T-cell (primary cell): ENCODE measurements at regions not wholly inside any gene's neighbourhood (a gene's known extent, or its start where the extent isn't known, plus 50 kb on each side); places are given as distances from the start of the nearest gene placed in this dataset.

ENCODE experiments used
- ATAC-seq, 4 experiments: fragments of 200-7000 bp in 3 of 4; fragments of 150-1000 bp in 1 of 4; cut with Tn5 transposase; replicated peaks in 1 of 4; 1 replicate in 3 of 4; 2 replicates in 1 of 4; pipeline ENCODE4 v1.10.0; 2021; ENCODE audit warnings: moderate library complexity in 3 of 4, mild to moderate bottlenecking in 2 of 4, moderate number of reproducible peaks in 1 of 4
- CTCF ChIA-PET, 2 donors: fragments of 300-600 bp; sonication (Branson Sonifier 250); formaldehyde crosslinking; loops; one replicate each; lab custom pipeline; 2022; ENCODE audit warnings: antibody characterized with exemption in 2 of 2; lab: Charles Lee
- POLR2A ChIA-PET, 2 donors: fragments of 300-600 bp; sonication (Branson Sonifier 250); formaldehyde crosslinking; loops; one replicate each; lab custom pipeline; 2022; ENCODE audit warnings: antibody characterized with exemption in 2 of 2; lab: Charles Lee
- DNase-seq, 35 experiments: peaks; one replicate each; pipeline versions ENCODE4 v3.0.0 to v3.0.0-alpha.2; 2013 to 2023
- H3K27ac ChIP-seq: one replicate; pipeline ENCODE4 v1.5.1; 2013; ENCODE audit warnings: low read length
- H3K27me3 ChIP-seq, 2 experiments: replicated peaks in 1 of 2; 1 replicate in 1 of 2; 2 replicates in 1 of 2; pipeline versions ENCODE4 v1.6.1 to v1.7.0; 2013; ENCODE audit warnings: low read length in 1 of 2, mixed read lengths in 1 of 2; ENCODE audit not compliant: control insufficient read depth in 2 of 2, insufficient read depth in 2 of 2; ENCODE audit errors: extremely low read depth in 1 of 2
- H3K36me3 ChIP-seq, 2 donors: 1 replicate in 1 of 2; 2 replicates in 1 of 2; pipeline versions ENCODE4 v1.6.1 to v1.7.0; 2013; ENCODE audit warnings: low read length in 1 of 2; ENCODE audit not compliant: control insufficient read depth in 2 of 2, insufficient read depth in 1 of 2; ENCODE audit errors: extremely low read depth in 1 of 2
- H3K4me1 ChIP-seq, 2 experiments: 1 replicate in 1 of 2; 2 replicates in 1 of 2; pipeline versions ENCODE4 v1.6.1 to v1.7.0; 2013; ENCODE audit warnings: low read length in 2 of 2, mixed read lengths in 1 of 2; ENCODE audit not compliant: insufficient read depth in 2 of 2, control insufficient read depth in 1 of 2; ENCODE audit errors: extremely low read depth in 1 of 2
- H3K4me3 ChIP-seq, 2 donors: 1 replicate in 1 of 2; 2 replicates in 1 of 2; pipeline versions ENCODE4 v1.5.1 to v1.7.0; 2013; ENCODE audit warnings: mild to moderate bottlenecking in 2 of 2, low read length in 1 of 2, moderate library complexity in 1 of 2; ENCODE audit not compliant: control insufficient read depth in 1 of 2; ENCODE audit errors: extremely low read depth in 1 of 2
- H3K9me3 ChIP-seq: 2 replicates; pipeline ENCODE4 v1.7.0; 2013
- H3K27ac Mint-ChIP-seq, 2 donors: one replicate each; pipeline ENCODE4 v1.8.0; 2020 to 2021; ENCODE audit warnings: mild to moderate bottlenecking in 2 of 2, mixed read lengths in 2 of 2
- H3K27me3 Mint-ChIP-seq, 2 donors: one replicate each; pipeline ENCODE4 v1.8.0; 2021 to 2022; ENCODE audit warnings: mixed read lengths in 2 of 2
- H3K36me3 Mint-ChIP-seq: one replicate; pipeline ENCODE4 v1.8.0; 2021; ENCODE audit warnings: mixed read lengths
- H3K4me1 Mint-ChIP-seq, 3 donors: one replicate each; pipeline ENCODE4 v1.8.0; 2020 to 2022; ENCODE audit warnings: mixed read lengths in 3 of 3, mild to moderate bottlenecking in 1 of 3
- H3K4me3 Mint-ChIP-seq, 3 donors: one replicate each; pipeline ENCODE4 v1.8.0; 2020 to 2022; ENCODE audit warnings: mild to moderate bottlenecking in 3 of 3, mixed read lengths in 3 of 3, moderate library complexity in 3 of 3
- H3K9me3 Mint-ChIP-seq, 3 donors: one replicate each; pipeline ENCODE4 v1.8.0; 2020 to 2022; ENCODE audit warnings: mixed read lengths in 3 of 3
- WGBS: methylation state at CpG from one replicate; pipeline ENCODE4 v1.1.5; 2013; ENCODE audit warnings: missing lambda C conversion rate; ENCODE audit not compliant: insufficient coverage; 5-methylcytosine and 5-hydroxymethylcytosine counted together

GRCh38 chr10:50963063-50963462, 77.6 kb upstream of the A1CF start:
- H3K9me3 ChIP-seq = no peaks in the 10 kb centered on the region

GRCh38 chr10:50968386-50969091, 83.1 kb upstream of the A1CF start:
- Mint-ChIP-seq H3K36me3 (no peaks in the 10 kb centered on the region), H3K4me3 (no peak overlapping the region)
- POLR2A ChIA-PET = no interaction called here

More at GRCh38 chr10:50963063-50963462, 77.6 kb upstream of the A1CF start:
- ChIA-PET CTCF (no interaction called here), POLR2A (no interaction called here)
- no CpG with 5 or more reads among the region's 1 CpG for WGBS
- H3K27ac ChIP-seq = no peak overlapping the region
- H3K4me1 ChIP-seq = no peaks in the 10 kb centered on the region
- Mint-ChIP-seq H3K27me3 (no peaks in the 10 kb centered on the region), H3K4me3 (no peak overlapping the region), H3K27ac (no peak overlapping the region), H3K36me3 (no peaks in the 10 kb centered on the region), H3K9me3 (no peaks in the 10 kb centered on the region), H3K4me1 (no peaks in the 10 kb centered on the region)
- ATAC-seq (no peak), DNase-seq (no peak)
- H3K36me3 ChIP-seq = no peaks in the 10 kb centered on the region
- H3K27me3 ChIP-seq = no peaks in the 10 kb centered on the region
- H3K4me3 ChIP-seq = no peak overlapping the region

GRCh38 chr10:50972591-50972990, 87.2 kb upstream of the A1CF start:
- H3K27ac Mint-ChIP-seq = no peak overlapping the region
- no peak for ATAC-seq
- peaks cover 2 to 6% of the 10 kb centered on the region in 2 experiments for H3K27me3 ChIP-seq
- H3K4me1 ChIP-seq = no peaks in the 10 kb centered on the region
- H3K4me3 Mint-ChIP-seq = no peak overlapping the region
- ChIA-PET POLR2A (no interaction called here), CTCF (no interaction called here)
- WGBS = 67% methylated on average over 1 of the region's 4 CpGs
- H3K36me3 ChIP-seq = no peaks in the 10 kb centered on the region
- no peaks in the 10 kb centered on the region for H3K9me3 ChIP-seq
- no peak overlapping the region for H3K27ac ChIP-seq
- H3K9me3 Mint-ChIP-seq = no peaks in the 10 kb centered on the region
- no peak for DNase-seq
- no peaks in the 10 kb centered on the region for H3K4me1 Mint-ChIP-seq
- peaks cover 4 to 7% of the 10 kb centered on the region in 2 donors for H3K27me3 Mint-ChIP-seq
- no peaks in the 10 kb centered on the region for H3K36me3 Mint-ChIP-seq
- no peak overlapping the region for H3K4me3 ChIP-seq

More at GRCh38 chr10:50968386-50969091, 83.1 kb upstream of the A1CF start:
- no peaks in the 10 kb centered on the region for H3K9me3 Mint-ChIP-seq
- no CpG with 5 or more reads among the region's 4 CpGs for WGBS
- H3K9me3 ChIP-seq = no peaks in the 10 kb centered on the region
- no peaks in the 10 kb centered on the region for H3K36me3 ChIP-seq
- H3K27ac Mint-ChIP-seq = no peak overlapping the region
- H3K27me3 Mint-ChIP-seq = peaks cover 2 to 7% of the 10 kb centered on the region in 2 donors
- H3K27ac ChIP-seq = no peak overlapping the region
- no peak for ATAC-seq
- no peaks in the 10 kb centered on the region for H3K4me1 ChIP-seq
- H3K27me3 ChIP-seq = peaks cover 0 to 2% of the 10 kb centered on the region in 2 experiments
- no peaks in the 10 kb centered on the region for H3K4me1 Mint-ChIP-seq
- no peak overlapping the region for H3K4me3 ChIP-seq
- CTCF ChIA-PET = interaction anchor here in 1 of 2 donors (0.5 kb wide), 1 partner anchor 404 kb away, joined by 3 read pairs; no protein-coding TSS in a partner anchor
- DNase-seq = no peak

GRCh38 chr10:50981385-50981784, 92.9 kb upstream of the PRKG1 start:
- H3K36me3 ChIP-seq = no peaks in the 10 kb centered on the region
- no peaks in the 10 kb centered on the region for H3K4me1 ChIP-seq
- Mint-ChIP-seq H3K4me3 (no peak overlapping the region), H3K36me3 (no peaks in the 10 kb centered on the region), H3K27me3 (peaks cover 4 to 14% of the 10 kb centered on the region in 2 donors), H3K4me1 (no peaks in the 10 kb centered on the region), H3K9me3 (no peaks in the 10 kb centered on the region), H3K27ac (no peak overlapping the region)
- no peaks in the 10 kb centered on the region for H3K27me3 ChIP-seq
- POLR2A ChIA-PET = no interaction called here
- no peaks in the 10 kb centered on the region for H3K9me3 ChIP-seq
- H3K27ac ChIP-seq = no peak overlapping the region
- CTCF ChIA-PET = interaction anchor here in 1 of 2 donors (0.7 kb wide), 1 partner anchor 26 kb away, joined by 3 read pairs; no protein-coding TSS in a partner anchor
- ATAC-seq = no peak
- DNase-seq = no peak
- no peak overlapping the region for H3K4me3 ChIP-seq

- WGBS = 82% methylated on average over 1 of the region's 1 CpG
- CTCF ChIA-PET = interaction anchor here in 1 of 2 donors (0.5 kb wide), 1 partner anchor 22 kb away, joined by 3 read pairs; no protein-coding TSS in a partner anchor
These were observed 92.4 kb upstream of the PRKG1 start for GRCh38 chr10:50981904-50982303.

GRCh38 chr10:50982989-50983388, 91.3 kb upstream of the PRKG1 start:
- no peaks in the 10 kb centered on the region for H3K9me3 Mint-ChIP-seq
- ChIA-PET CTCF (interaction anchor here in 1 of 2 donors (0.7 kb wide), 1 partner anchor 9 kb away, joined by 4 read pairs; no protein-coding TSS in a partner anchor), POLR2A (interaction anchor here in 1 of 2 donors (0.6 kb wide), 1 partner anchor 12 kb away, joined by 4 read pairs; no protein-coding TSS in a partner anchor)
- no peak overlapping the region for H3K27ac Mint-ChIP-seq
- no peak overlapping the region for H3K4me3 Mint-ChIP-seq
- no peaks in the 10 kb centered on the region for H3K36me3 Mint-ChIP-seq
- H3K27me3 ChIP-seq = no peaks in the 10 kb centered on the region
- H3K27ac ChIP-seq = no peak overlapping the region
- H3K9me3 ChIP-seq = no peaks in the 10 kb centered on the region
- H3K4me3 ChIP-seq = no peak overlapping the region
- no peaks in the 10 kb centered on the region for H3K4me1 Mint-ChIP-seq
- no peaks in the 10 kb centered on the region for H3K36me3 ChIP-seq
- H3K27me3 Mint-ChIP-seq = peaks cover 6 to 19% of the 10 kb centered on the region in 2 donors
- 100% methylated on average over 1 of the region's 4 CpGs for WGBS
- DNase-seq = no peak
- H3K4me1 ChIP-seq = no peaks in the 10 kb centered on the region
- ATAC-seq = no peak

More at GRCh38 chr10:50981904-50982303, 92.4 kb upstream of the PRKG1 start:
- H3K27ac Mint-ChIP-seq = no peak overlapping the region
- Histone ChIP-seq H3K36me3 (no peaks in the 10 kb centered on the region), H3K4me1 (no peaks in the 10 kb centered on the region), H3K9me3 (no peaks in the 10 kb centered on the region), H3K4me3 (no peak overlapping the region), H3K27ac (no peak overlapping the region), H3K27me3 (no peaks in the 10 kb centered on the region)
- no peaks in the 10 kb centered on the region for H3K9me3 Mint-ChIP-seq
- no peak overlapping the region for H3K4me3 Mint-ChIP-seq
- H3K27me3 Mint-ChIP-seq = peaks cover 4 to 14% of the 10 kb centered on the region in 2 donors
- DNase-seq (no peak), ATAC-seq (no peak)
- POLR2A ChIA-PET = no interaction called here
- H3K36me3 Mint-ChIP-seq = no peaks in the 10 kb centered on the region
- no peaks in the 10 kb centered on the region for H3K4me1 Mint-ChIP-seq
